Fibroblast of peridontal ligament (primary cell): ENCODE measurements at regions not wholly inside any gene's neighbourhood (a gene's known extent, or its start where the extent isn't known, plus 50 kb on each side); places are given as distances from the start of the nearest gene placed in this dataset.
"Not testable (repeated sequence)": the region's sequence is repeated elsewhere in the genome, so short reads cannot be mapped to it uniquely, and the experiment has no call there.

ENCODE experiments used
- DNase-seq: peaks from one replicate; pipeline ENCODE4 v3.0.0-alpha.2; 2010; ENCODE audit errors: extremely low read depth

- DNase-seq: no peak
Observed at GRCh38 chrX:87941841-87942240, 424.2 kb downstream of the KLHL4 start.

GRCh38 chrX:87961471-87961870, 443.9 kb downstream of the KLHL4 start:
- no peak for DNase-seq

- DNase-seq: no peak
Observed at GRCh38 chrX:87968118-87968517, 450.5 kb downstream of the KLHL4 start.

GRCh38 chrX:87972121-87972520, 454.5 kb downstream of the KLHL4 start:
- not testable (repeated sequence) for DNase-seq

DNA sequence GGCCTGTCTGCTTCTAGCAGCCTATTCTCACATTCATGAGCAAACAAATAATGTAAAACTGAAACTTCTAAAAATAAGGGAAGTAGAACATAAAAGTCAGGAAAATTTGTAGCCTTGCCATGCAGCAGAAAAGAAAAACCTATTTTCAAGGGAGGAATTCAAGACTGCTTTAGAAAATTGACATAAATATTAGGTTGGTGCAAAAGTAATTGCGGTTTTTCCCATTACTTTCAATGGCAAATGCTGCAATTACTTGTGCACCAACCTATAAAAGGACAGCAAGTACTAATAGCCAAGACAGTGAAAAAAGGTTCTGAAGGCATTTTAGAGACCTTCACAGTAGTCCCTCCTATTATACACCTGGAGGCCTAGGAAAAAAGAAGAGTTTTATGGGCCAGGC, 457.8 kb downstream of the KLHL4 start:
- no peak for DNase-seq

GRCh38 chrX:88007873-88008272, 490.3 kb downstream of the KLHL4 start:
- not testable (repeated sequence) for DNase-seq

- no peak for DNase-seq
Observed at GRCh38 chrX:88024022-88024421, 506.4 kb downstream of the KLHL4 start.

GRCh38 chrX:88072339-88073030, 554.9 kb downstream of the KLHL4 start:
- DNase-seq: no peak

DNA sequence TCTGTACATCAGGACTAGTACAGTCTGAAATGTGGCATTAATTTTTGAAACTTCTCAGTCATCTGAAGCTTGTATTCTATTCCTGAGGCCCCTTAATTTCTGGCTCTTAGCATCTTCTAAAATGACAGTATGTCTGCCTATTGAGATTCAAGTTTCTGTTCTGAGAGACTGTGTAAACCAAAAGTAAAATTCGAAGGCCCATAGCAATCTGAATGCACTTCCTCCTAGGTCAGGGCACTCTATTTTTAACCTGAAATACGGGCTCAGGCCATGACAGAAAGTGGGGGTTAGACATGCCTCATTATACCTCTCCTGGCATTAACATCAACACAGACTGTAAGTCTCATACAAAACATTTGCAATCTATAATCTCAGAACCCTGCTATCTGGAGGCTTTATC, 584.4 kb downstream of the KLHL4 start:
- DNase-seq: no peak

DNA sequence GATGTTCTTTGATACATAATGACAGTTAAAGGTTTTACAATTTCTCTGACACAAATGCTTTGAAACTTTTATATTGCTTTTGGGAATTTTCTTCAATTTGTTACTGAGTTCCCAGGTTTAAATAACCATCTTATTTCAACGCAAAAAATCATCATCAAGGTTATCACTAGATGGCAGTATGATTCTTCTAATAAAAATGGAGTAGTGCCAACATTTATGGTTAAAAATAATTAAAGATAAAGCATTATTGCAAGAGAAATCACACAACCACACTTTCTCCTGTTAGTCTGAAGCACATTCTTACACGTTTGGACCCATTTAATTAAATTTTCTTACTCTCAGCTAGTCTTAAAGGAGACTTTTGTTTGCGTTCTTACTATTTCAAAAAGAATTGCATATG, 611.3 kb upstream of the CPXCR1 start:
- no peak for DNase-seq

GRCh38 chrX:88136328-88136727, 610.7 kb upstream of the CPXCR1 start:
- no peak for DNase-seq

DNA sequence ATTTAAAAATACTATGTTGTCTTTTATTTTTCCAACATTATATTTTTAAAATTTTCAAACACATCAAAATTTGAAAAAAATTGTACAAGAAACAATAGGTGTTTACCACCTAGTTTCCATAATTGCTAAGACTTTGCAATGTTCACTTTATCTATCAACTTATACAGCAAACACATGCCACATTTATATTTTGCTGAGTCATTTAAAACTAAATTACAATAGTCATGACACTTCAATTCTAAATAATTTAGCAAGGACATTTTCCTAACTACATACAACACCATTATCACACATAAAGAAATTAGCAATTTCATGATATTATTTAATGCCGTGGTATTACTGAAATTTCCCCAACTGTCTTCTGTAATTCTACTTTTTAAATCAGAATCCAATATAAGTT, 600.4 kb upstream of the CPXCR1 start:
- no peak for DNase-seq

GRCh38 chrX:88170553-88170952, 576.5 kb upstream of the CPXCR1 start:
- DNase-seq: no peak

GRCh38 chrX:88173932-88174440, 573.0 kb upstream of the CPXCR1 start:
- DNase-seq: not testable (repeated sequence)

DNA sequence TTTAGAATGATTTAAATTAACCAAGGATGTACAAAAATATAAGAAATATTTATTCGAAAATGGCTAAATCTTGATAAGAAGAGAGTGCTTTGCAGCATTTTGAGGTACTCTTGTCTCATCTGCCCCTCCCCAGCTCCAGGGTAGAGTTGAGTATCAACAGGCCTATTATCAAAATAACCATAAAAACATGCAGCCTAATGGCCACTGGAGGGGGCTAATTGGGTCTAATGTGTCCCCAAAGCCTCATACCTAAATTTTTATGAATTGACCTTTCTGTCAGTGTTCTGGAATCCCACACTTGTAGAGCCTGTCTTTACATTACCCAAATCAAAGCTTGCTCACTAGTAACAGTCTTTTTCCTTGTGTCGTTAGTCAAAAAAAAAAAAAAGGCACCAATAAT, 544.9 kb upstream of the CPXCR1 start:
- no peak for DNase-seq

- no peak for DNase-seq
Observed at GRCh38 chrX:88244066-88244465, 503.0 kb upstream of the CPXCR1 start.

- DNase-seq: no peak
Observed at GRCh38 chrX:88284844-88285243, 462.2 kb upstream of the CPXCR1 start.

DNA sequence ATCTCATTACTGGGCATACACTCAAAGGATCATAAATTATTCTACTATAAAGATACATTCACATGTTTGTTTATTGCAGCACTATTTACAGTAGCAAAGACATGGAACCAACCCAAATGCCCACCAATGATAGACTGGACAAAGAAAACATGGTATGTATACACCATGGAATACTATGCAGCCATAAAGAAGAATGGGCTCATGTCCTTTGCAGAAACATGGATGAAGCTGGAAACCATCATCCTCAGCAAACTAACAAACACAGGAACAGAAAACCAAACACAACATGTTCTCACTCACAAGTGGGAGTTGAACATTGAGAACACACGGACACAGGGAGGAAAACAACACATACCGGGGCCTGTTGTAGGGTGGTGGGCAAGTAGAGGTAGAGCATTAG, 433.1 kb upstream of the CPXCR1 start:
- DNase-seq: not testable (repeated sequence)

GRCh38 chrX:88325634-88326033, 421.4 kb upstream of the CPXCR1 start:
- DNase-seq: no peak

- no peak for DNase-seq
Observed at GRCh38 chrX:88355252-88355651, 391.8 kb upstream of the CPXCR1 start.

- DNase-seq: no peak
Observed at GRCh38 chrX:88366314-88366713, 380.7 kb upstream of the CPXCR1 start.

DNA sequence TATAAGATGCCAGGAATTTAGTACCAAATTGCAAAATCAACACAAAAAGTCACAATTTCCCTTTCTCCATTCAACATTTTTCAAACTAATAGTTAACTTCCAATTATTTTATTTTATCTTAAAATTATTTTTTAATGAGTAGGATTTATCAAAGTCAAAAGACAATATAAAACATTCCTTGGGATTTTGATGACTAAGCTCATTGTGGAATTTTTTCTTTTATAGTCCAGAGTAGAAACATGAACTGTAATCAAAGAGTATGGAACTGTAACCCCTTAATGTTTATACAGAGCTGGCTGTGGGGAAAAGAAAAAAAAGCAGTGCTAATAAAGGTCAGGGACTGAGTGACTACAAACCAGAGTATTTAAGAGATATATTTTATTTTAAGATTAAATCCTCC, 368.6 kb upstream of the CPXCR1 start:
- no peak for DNase-seq

- no peak for DNase-seq
Observed at GRCh38 chrX:88397551-88397950, 349.5 kb upstream of the CPXCR1 start.

DNA sequence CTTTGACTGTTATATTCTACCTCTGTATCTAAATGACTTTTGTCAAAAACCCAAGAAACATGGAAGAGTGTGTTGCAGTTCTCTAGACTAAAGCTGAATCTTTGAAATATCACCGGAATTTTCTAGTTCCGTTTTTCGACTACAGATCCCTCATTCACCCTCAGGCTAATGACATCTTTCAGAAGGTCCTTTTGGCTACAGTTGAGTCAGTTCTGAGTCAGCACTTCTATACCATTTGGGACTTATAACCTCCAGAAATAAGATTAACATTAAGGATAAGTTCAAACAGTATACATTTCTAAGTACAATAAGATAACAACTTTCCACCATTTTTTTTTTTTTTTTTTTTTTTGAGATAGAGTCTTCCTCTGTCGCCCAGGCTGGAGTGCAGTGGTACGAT, 331.0 kb upstream of the CPXCR1 start:
- no peak for DNase-seq
